Kidney capillary endothelial cell (primary cell): ENCODE measurements at regions not wholly inside any gene's neighbourhood (a gene's known extent, or its start where the extent isn't known, plus 50 kb on each side); places are given as distances from the start of the nearest gene placed in this dataset.

Experiments
- DNase-seq: peaks from one replicate; pipeline ENCODE4 v3.0.0-alpha.2; 2018; ENCODE audit warnings: low spot score

GRCh38 chrX:36436361-36436760, 516.8 kb downstream of the CFAP47 start:
- no peak for DNase-seq

GRCh38 chrX:36443007-36443406, 523.5 kb downstream of the CFAP47 start:
- no peak for DNase-seq

GRCh38 chrX:36445566-36445965, 526.0 kb downstream of the CFAP47 start:
- DNase-seq, result no peak

- DNase-seq, result no peak
These were observed 542.6 kb downstream of the CFAP47 start for GRCh38 chrX:36462142-36462541.

- no peak for DNase-seq
These were observed 527.6 kb upstream of the FAM47C start for GRCh38 chrX:36480441-36480990.

- DNase-seq, result no peak
These were observed 506.9 kb upstream of the FAM47C start for GRCh38 chrX:36501169-36501702.

GRCh38 chrX:36504625-36505024, 503.5 kb upstream of the FAM47C start:
- no peak for DNase-seq

- DNase-seq, result no peak
These were observed 500.1 kb upstream of the FAM47C start for GRCh38 chrX:36508042-36508441.

GRCh38 chrX:36510736-36511135, 497.4 kb upstream of the FAM47C start:
- no peak for DNase-seq

GRCh38 chrX:36528661-36529060, 479.5 kb upstream of the FAM47C start:
- DNase-seq, result no peak

- no peak for DNase-seq
These were observed 473.3 kb upstream of the FAM47C start for GRCh38 chrX:36534900-36535299.

GRCh38 chrX:36543499-36543898, 464.7 kb upstream of the FAM47C start:
- no peak for DNase-seq

GRCh38 chrX:36562986-36563385, 445.2 kb upstream of the FAM47C start:
- no peak for DNase-seq

GRCh38 chrX:36568946-36569345, 439.2 kb upstream of the FAM47C start:
- DNase-seq, result no peak

- DNase-seq, result no peak
These were observed 434.4 kb upstream of the FAM47C start for GRCh38 chrX:36573720-36574119.

GRCh38 chrX:36575670-36576069, 432.5 kb upstream of the FAM47C start:
- no peak for DNase-seq

GRCh38 chrX:36577006-36577405, 431.2 kb upstream of the FAM47C start:
- DNase-seq, result no peak

GRCh38 chrX:36581030-36581429, 427.1 kb upstream of the FAM47C start:
- DNase-seq, result no peak

- DNase-seq, result no peak
These were observed 424.5 kb upstream of the FAM47C start for GRCh38 chrX:36583674-36584073.

GRCh38 chrX:36609616-36610585, 398.3 kb upstream of the FAM47C start:
- no peak for DNase-seq

- no peak for DNase-seq
These were observed 381.3 kb upstream of the FAM47C start for GRCh38 chrX:36626898-36627297.

GRCh38 chrX:36640232-36640631, 367.9 kb upstream of the FAM47C start:
- DNase-seq, result no peak

GRCh38 chrX:36642052-36642451, 366.1 kb upstream of the FAM47C start:
- no peak for DNase-seq
